Thoracic aorta (tissue), 2 donors: ENCODE measurements at regions not wholly inside any gene's neighbourhood (a gene's known extent, or its start where the extent isn't known, plus 50 kb on each side); places are given as distances from the start of the nearest gene placed in this dataset.

ENCODE experiments used
- ATAC-seq: fragments of 150-250 bp; one replicate; pipeline ENCODE4 v1.8.0; 2017; ENCODE audit warnings: low read depth; ENCODE audit not compliant: insufficient number of reproducible peaks, low FRiP score
- DNase-seq: peaks from one replicate; pipeline ENCODE4 v3.0.0-alpha.2; 2020; ENCODE audit warnings: low spot score
- H3K27ac ChIP-seq, 2 donors: fragments of 200-600 bp; sonication (generic); 1 replicate in 1 of 2; 2 replicates in 1 of 2; pipeline ENCODE4 v1.5.1; 2016; ENCODE audit warnings: mild to moderate bottlenecking in 2 of 2, moderate library complexity in 2 of 2
- H3K27me3 ChIP-seq: fragments of 200-600 bp; sonication (generic); replicated peaks from 2 replicates; pipeline ENCODE4 v1.6.0; 2016; ENCODE audit warnings: mild to moderate bottlenecking; ENCODE audit not compliant: insufficient read depth
- H3K36me3 ChIP-seq: fragments of 200-600 bp; sonication (generic); one replicate; pipeline ENCODE4 v1.5.1; 2016
- H3K4me1 ChIP-seq, 2 donors: fragments of 200-600 bp; sonication (generic); 1 replicate in 1 of 2; 2 replicates in 1 of 2; pipeline versions ENCODE4 v1.5.1 to v1.6.0; 2016; ENCODE audit warnings: low read depth in 2 of 2, mild to moderate bottlenecking in 1 of 2; ENCODE audit not compliant: control insufficient read depth in 1 of 2
- H3K4me3 ChIP-seq: fragments of 200-600 bp; sonication (generic); 2 replicates; pipeline ENCODE4 v1.5.1; 2016; ENCODE audit warnings: mild to moderate bottlenecking
- H3K9me3 ChIP-seq: fragments of 200-600 bp; sonication (generic); 2 replicates; pipeline ENCODE4 v1.5.1; 2016
- TF ChIP-seq, protein P1 (sequence below): fragments of 200-600 bp; sonication (generic); IDR thresholded peaks from one replicate; pipeline ENCODE4 v1.5.1; 2019; ENCODE audit warnings: antibody characterized with exemption

DNA sequence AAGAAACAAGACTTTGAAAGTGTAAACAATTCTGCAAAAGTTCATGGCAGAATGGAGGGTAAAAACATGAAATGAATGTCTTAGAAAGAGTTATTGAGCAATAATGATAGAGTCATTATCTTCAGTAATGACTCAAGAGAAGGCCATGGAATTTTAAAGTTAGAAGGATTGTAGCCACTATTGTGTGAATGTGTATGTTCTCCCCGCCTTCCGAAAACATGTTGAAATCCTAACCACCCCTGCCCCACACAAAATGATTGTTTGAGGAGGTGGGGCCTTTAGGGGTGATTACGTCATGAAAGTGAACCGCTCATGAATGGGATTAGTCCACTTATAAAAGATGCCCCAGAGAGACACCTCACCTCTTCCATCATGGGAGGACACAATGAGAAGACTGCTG, 93.8 kb upstream of the CCDC190 start:
- H3K27ac ChIP-seq = no peak overlapping the region
- TF ChIP-seq, protein P1, sequence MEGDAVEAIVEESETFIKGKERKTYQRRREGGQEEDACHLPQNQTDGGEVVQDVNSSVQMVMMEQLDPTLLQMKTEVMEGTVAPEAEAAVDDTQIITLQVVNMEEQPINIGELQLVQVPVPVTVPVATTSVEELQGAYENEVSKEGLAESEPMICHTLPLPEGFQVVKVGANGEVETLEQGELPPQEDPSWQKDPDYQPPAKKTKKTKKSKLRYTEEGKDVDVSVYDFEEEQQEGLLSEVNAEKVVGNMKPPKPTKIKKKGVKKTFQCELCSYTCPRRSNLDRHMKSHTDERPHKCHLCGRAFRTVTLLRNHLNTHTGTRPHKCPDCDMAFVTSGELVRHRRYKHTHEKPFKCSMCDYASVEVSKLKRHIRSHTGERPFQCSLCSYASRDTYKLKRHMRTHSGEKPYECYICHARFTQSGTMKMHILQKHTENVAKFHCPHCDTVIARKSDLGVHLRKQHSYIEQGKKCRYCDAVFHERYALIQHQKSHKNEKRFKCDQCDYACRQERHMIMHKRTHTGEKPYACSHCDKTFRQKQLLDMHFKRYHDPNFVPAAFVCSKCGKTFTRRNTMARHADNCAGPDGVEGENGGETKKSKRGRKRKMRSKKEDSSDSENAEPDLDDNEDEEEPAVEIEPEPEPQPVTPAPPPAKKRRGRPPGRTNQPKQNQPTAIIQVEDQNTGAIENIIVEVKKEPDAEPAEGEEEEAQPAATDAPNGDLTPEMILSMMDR = no peak
- H3K4me1 ChIP-seq = no peaks in the 10 kb centered on the region
- ATAC-seq (no peak), DNase-seq (no peak)
- H3K27me3 ChIP-seq = no peaks in the 10 kb centered on the region
- H3K4me3 ChIP-seq = no peak overlapping the region
- H3K9me3 ChIP-seq = no peaks in the 10 kb centered on the region
- H3K36me3 ChIP-seq = no peaks in the 10 kb centered on the region

DNA sequence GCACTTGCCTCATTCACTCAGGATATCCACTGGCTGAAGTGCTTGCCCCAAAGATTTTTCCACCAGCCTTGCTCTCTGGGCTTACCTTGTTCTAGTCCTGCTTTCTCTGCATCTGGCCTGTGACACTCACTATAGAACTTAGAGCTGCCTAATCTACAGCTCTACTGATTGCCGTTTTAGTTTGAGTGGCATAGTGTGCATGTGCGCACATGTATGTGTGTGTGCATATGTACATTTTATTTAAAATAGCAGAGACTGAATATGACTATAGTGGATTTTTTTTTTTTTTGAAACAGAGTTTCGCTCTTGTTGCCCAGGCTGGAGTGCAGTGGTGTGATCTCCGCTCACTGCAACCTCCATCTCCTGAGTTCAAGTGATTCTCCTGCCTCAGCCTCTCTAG, 92.0 kb upstream of the CCDC190 start:
- DNase-seq (no peak), ATAC-seq (no peak)
- no peak overlapping the region for H3K4me3 ChIP-seq
- no peaks in the 10 kb centered on the region for H3K9me3 ChIP-seq
- TF ChIP-seq, protein P1 = no peak
- H3K36me3 ChIP-seq = no peaks in the 10 kb centered on the region
- H3K27ac ChIP-seq = no peak overlapping the region
- H3K27me3 ChIP-seq = no peaks in the 10 kb centered on the region
- no peaks in the 10 kb centered on the region for H3K4me1 ChIP-seq

DNA sequence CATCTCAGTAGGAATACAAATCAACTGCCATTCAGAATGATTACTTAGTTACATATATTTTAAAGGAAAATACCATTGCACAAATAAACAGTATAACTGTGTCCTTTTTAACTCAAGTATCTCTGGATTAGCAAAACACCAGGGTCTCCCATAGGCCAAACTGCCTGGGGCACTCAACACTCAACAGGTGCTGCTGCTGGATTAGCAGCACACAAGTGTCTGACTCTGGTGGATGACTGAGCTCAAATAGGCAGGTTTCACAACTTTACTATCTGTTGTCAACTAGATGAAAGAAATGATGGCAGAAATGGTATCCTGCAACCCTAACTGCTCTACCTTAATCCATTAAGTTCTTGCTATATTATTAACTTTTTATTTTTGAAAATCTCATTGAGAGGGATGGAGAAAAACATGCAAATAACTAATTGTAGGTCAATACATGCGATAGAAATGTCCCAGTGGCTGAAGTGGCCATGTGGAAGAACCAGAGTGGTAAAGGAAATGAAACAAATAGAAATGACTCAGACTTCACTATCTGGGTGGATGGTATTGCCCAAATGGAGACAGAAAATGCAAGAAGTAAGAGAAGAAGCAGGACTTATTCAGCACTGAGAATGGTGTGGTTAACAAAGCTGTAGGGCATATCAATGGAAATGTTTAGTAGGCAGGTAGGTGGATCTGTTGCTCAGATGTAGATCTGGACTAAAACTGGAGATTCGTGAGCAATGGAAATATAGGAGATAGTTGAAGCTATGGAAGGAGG, 90.8 kb upstream of the CCDC190 start:
- ATAC-seq (no peak), DNase-seq (no peak)
- Histone ChIP-seq H3K4me1 (no peaks in the 10 kb centered on the region), H3K36me3 (no peaks in the 10 kb centered on the region), H3K27me3 (no peaks in the 10 kb centered on the region), H3K4me3 (no peak overlapping the region), H3K9me3 (no peaks in the 10 kb centered on the region), H3K27ac (no peak overlapping the region)
- TF ChIP-seq, protein P1 = no peak

DNA sequence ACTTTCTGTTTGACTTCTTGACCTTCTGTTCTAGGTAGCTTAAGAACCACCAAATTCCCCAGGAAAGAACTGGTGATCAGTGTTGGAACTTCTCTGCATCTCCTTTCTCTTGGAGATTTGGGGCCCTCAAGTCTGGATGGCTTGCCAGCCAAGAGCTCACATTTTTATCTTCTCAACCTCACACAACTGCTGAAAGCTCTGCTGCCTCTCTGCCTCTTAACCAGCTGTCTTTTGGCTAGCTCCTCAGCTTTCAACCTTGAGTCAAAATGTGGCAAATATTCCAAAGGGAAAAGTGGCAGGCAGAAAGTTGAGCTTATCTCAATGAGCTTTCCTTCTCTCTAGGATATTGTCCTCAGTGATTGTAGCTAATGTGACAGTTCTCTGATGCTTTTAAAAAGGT, 89.2 kb upstream of the CCDC190 start:
- Histone ChIP-seq H3K27ac (no peak overlapping the region), H3K4me1 (no peaks in the 10 kb centered on the region), H3K27me3 (no peaks in the 10 kb centered on the region), H3K4me3 (no peak overlapping the region), H3K36me3 (no peaks in the 10 kb centered on the region), H3K9me3 (no peaks in the 10 kb centered on the region)
- DNase-seq (no peak), ATAC-seq (no peak)
- TF ChIP-seq, protein P1 = no peak

DNA sequence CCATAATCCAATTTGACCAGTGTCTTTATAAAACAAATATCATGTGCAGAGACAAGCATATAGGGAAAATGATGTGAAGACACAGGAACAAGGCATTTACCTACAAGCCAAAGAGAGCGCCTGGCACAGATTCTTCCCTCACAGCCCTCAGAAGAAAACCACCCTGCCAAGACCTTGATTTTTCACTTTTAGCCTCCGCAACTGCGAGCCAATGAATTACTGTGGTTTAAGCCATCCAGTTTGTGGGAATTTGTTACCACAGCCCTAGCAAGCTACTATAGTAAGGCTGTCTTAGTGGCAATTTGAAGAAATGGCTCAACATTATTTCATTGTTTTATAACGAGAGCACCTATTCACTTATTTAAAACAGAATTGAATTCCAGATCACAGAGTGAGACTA, 85.7 kb upstream of the CCDC190 start:
- TF ChIP-seq, protein P1 = no peak
- H3K9me3 ChIP-seq = no peaks in the 10 kb centered on the region
- H3K36me3 ChIP-seq = no peaks in the 10 kb centered on the region
- no peak overlapping the region for H3K4me3 ChIP-seq
- H3K27me3 ChIP-seq = no peaks in the 10 kb centered on the region
- no peaks in the 10 kb centered on the region for H3K4me1 ChIP-seq
- H3K27ac ChIP-seq = no peak overlapping the region
- no peak for DNase-seq
- ATAC-seq = no peak
